SU-DHL-6 (cell line): ENCODE measurements at regions not wholly inside any gene's neighbourhood (a gene's known extent, or its start where the extent isn't known, plus 50 kb on each side); places are given as distances from the start of the nearest gene placed in this dataset.
"Not testable (repeated sequence)": the region's sequence is repeated elsewhere in the genome, so short reads cannot be mapped to it uniquely, and the experiment has no call there.

ENCODE experiments used
- H2AFZ ChIP-seq: fragments of 200-600 bp; sonication (generic); 2 replicates; pipeline ENCODE4 v1.6.1; 2014; ENCODE audit warnings: low read depth, mild to moderate bottlenecking, moderate library complexity, mixed read lengths, antibody characterized with exemption, low read length; ENCODE audit not compliant: severe bottlenecking
- H3F3A ChIP-seq: fragments of 200-600 bp; shearing (Covaris generic); 2 replicates; pipeline ENCODE4 v1.6.0; 2016; ENCODE audit warnings: antibody characterized with exemption, mild to moderate bottlenecking; ENCODE audit not compliant: insufficient read depth
- H3K27ac ChIP-seq: fragments of 200-600 bp; sonication (generic); 2 replicates; pipeline ENCODE4 v1.5.1; 2016; ENCODE audit warnings: low read depth, mild to moderate bottlenecking, low read length, moderate library complexity, mixed read lengths
- H3K27me3 ChIP-seq: fragments of 200-600 bp; sonication (generic), shearing (Covaris generic); 2 replicates; pipeline ENCODE4 v1.6.0; 2014; ENCODE audit warnings: mild to moderate bottlenecking, low read length
- H3K36me3 ChIP-seq: fragments of 200-600 bp; sonication (generic); 2 replicates; pipeline ENCODE4 v1.6.1; 2014; ENCODE audit warnings: mild to moderate bottlenecking, low read length, mixed read lengths
- H3K4me2 ChIP-seq: fragments of 300-600, 200-600 bp; shearing (Covaris generic), sonication (generic); 2 replicates; pipeline ENCODE4 v1.6.0; 2014; ENCODE audit warnings: low read length, low read depth, mild to moderate bottlenecking; ENCODE audit not compliant: poor library complexity, severe bottlenecking
- H3K4me3 ChIP-seq: fragments of 200-600 bp; sonication (generic); 2 replicates; pipeline ENCODE4 v1.5.1; 2014; ENCODE audit warnings: antibody characterized with exemption, low read length, mild to moderate bottlenecking, mixed read lengths; ENCODE audit not compliant: insufficient read depth, poor library complexity, severe bottlenecking
- H3K79me2 ChIP-seq: fragments of 200-600 bp; sonication (generic); 2 replicates; pipeline ENCODE4 v1.6.1; 2014; ENCODE audit warnings: mild to moderate bottlenecking, low read length, moderate library complexity; ENCODE audit not compliant: insufficient read depth
- H3K9ac ChIP-seq: fragments of 200-600 bp; sonication (generic); 2 replicates; pipeline ENCODE4 v1.7.0; 2014; ENCODE audit warnings: mild to moderate bottlenecking, low read length
- H3K9me2 ChIP-seq: fragments of 200-600 bp; sonication (generic); replicated peaks from 2 replicates; pipeline ENCODE4 v1.6.1; 2014; ENCODE audit warnings: low read length; ENCODE audit not compliant: insufficient read depth
- H3K9me3 ChIP-seq: fragments of 200-600 bp; sonication (generic); 2 replicates; pipeline ENCODE4 v1.6.1; 2014; ENCODE audit warnings: low read length, mixed read lengths; ENCODE audit not compliant: insufficient read depth
- H4K20me1 ChIP-seq: fragments of 200-600 bp; sonication (generic); 2 replicates; pipeline ENCODE4 v1.6.1; 2014; ENCODE audit warnings: low read depth, mild to moderate bottlenecking, antibody characterized with exemption, low read length, moderate library complexity, mixed read lengths
- EZH2phosphoT487 ChIP-seq: fragments of 200-600 bp; sonication (generic), shearing (Covaris generic); conservative IDR thresholded peaks from 2 replicates; pipeline ENCODE4 v1.6.1; 2018; ENCODE audit warnings: mild to moderate bottlenecking, antibody characterized with exemption, low read length, moderate library complexity, mixed read lengths
- TF ChIP-seq, protein P1 (sequence below): fragments of 200-600 bp; sonication (generic); IDR thresholded peaks from one replicate; pipeline ENCODE4 v1.5.1; 2017; ENCODE audit warnings: antibody characterized with exemption, mild to moderate bottlenecking, low read length, moderate library complexity; ENCODE audit not compliant: insufficient read depth, poor library complexity, severe bottlenecking

DNA sequence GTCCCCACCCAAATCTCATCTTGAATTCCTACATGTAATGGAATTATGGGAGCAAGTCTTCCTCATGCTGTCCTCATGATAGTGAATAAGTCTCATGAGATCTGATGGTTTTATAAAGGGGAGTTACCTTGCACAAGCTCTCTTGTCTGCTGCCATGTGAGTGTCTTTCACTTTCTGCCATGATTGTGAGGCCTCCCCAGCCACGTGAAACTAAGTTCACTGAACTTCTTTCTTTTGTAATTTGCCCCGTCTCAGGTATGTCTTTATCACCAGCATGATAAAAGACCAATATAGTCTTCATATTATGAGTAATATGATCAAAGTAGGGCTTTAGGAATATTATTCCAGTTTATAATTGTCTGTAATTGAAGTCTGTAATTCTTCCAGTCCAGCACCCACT is 86.3 kb upstream of the ANO5 start:
- H3K27ac ChIP-seq, result no peak overlapping the region
- no peak overlapping the region for H3K4me3 ChIP-seq
- H3K79me2 ChIP-seq, result no peaks in the 10 kb centered on the region
- H3K36me3 ChIP-seq, result no peaks in the 10 kb centered on the region
- no peak overlapping the region for H3K4me2 ChIP-seq
- H3K9me2 ChIP-seq, result no peaks in the 10 kb centered on the region
- no peak for TF ChIP-seq EZH2phosphoT487
- TF ChIP-seq, protein P1, sequence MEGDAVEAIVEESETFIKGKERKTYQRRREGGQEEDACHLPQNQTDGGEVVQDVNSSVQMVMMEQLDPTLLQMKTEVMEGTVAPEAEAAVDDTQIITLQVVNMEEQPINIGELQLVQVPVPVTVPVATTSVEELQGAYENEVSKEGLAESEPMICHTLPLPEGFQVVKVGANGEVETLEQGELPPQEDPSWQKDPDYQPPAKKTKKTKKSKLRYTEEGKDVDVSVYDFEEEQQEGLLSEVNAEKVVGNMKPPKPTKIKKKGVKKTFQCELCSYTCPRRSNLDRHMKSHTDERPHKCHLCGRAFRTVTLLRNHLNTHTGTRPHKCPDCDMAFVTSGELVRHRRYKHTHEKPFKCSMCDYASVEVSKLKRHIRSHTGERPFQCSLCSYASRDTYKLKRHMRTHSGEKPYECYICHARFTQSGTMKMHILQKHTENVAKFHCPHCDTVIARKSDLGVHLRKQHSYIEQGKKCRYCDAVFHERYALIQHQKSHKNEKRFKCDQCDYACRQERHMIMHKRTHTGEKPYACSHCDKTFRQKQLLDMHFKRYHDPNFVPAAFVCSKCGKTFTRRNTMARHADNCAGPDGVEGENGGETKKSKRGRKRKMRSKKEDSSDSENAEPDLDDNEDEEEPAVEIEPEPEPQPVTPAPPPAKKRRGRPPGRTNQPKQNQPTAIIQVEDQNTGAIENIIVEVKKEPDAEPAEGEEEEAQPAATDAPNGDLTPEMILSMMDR, result no peak
- no peaks in the 10 kb centered on the region for H4K20me1 ChIP-seq
- H3K27me3 ChIP-seq, result peaks cover under 1% of the 10 kb centered on the region; the same call in 1 of the 2 replicates
- H3K9ac ChIP-seq, result no peak overlapping the region
- no peak overlapping the region for H2AFZ ChIP-seq
- H3K9me3 ChIP-seq, result no peaks in the 10 kb centered on the region
- no peaks in the 10 kb centered on the region for H3F3A ChIP-seq

- H3K79me2 ChIP-seq, result no peaks in the 10 kb centered on the region
- no peaks in the 10 kb centered on the region for H3K36me3 ChIP-seq
Measured at GRCh38 chr11:22115470-22116029, 77.3 kb upstream of the ANO5 start.

DNA sequence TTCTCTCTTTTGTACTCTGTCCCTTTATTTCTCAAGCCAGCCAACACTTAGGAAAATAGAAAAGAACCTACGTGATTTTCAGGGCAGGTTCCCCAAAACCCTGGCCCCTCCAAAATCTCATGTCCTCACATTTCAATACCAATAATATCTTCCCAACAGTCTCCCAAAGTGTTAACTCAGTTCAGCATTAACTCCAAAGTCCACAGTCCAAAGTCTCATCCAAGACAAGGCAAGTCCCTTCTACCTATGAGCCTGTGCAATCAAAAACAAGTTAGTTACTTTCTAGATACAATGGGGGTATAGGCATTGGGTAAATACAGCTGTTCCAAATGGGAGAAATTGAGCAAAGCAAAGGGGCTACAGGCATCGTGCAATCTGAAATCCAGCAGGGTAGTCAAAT is 64.9 kb upstream of the ANO5 start:
- not testable (repeated sequence) for H3K27ac ChIP-seq, H3K79me2 ChIP-seq, H3K9me2 ChIP-seq, H3K4me3 ChIP-seq, H3F3A ChIP-seq, H4K20me1 ChIP-seq, H3K9me3 ChIP-seq, H3K36me3 ChIP-seq, H2AFZ ChIP-seq, H3K9ac ChIP-seq, H3K27me3 ChIP-seq, H3K4me2 ChIP-seq

More at GRCh38 chr11:22115470-22116029, 77.3 kb upstream of the ANO5 start:
- no peak overlapping the region for H3K27ac ChIP-seq
- no peaks in the 10 kb centered on the region for H4K20me1 ChIP-seq
- H2AFZ ChIP-seq, result no peak overlapping the region
- TF ChIP-seq, protein P1, result no peak
- TF ChIP-seq EZH2phosphoT487, result no peak
- no peak overlapping the region for H3K4me3 ChIP-seq
- no peak overlapping the region for H3K4me2 ChIP-seq
- peaks cover 3% of the 10 kb centered on the region; the same call in 1 of the 2 replicates for H3K27me3 ChIP-seq
- H3F3A ChIP-seq, result no peaks in the 10 kb centered on the region
- H3K9ac ChIP-seq, result no peak overlapping the region
- no peaks in the 10 kb centered on the region for H3K9me2 ChIP-seq
- H3K9me3 ChIP-seq, result no peaks in the 10 kb centered on the region; the same call in 1 of the 2 replicates

DNA sequence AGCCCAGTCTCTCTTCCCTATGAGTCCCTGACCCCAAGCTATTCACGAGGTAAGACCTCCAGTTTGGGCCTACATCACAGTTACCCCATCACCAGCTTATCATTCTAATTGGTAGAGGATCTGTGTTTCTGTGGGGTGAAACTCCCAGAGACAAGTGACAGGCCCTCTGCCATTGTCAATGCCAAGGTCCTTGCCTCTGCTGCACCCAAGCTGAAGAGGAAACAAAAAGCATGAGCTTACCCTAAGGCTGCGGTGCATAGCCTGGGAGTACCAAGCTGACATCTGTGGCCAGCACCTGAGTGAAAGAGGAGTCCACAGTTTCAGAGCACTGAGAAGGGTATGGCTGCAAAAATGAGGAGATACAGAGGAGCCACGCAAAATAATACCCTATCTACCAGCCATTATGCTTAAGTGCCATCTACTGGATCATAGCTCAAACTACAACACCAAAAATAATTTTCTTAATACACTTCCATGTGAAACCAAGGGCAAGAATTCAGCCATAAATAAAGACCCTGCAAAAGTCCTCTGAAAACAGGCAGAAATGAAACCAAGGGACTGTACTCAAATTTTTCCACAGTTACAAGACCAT is 62.3 kb upstream of the ANO5 start:
- H3K4me3 ChIP-seq, result no peak overlapping the region
- H4K20me1 ChIP-seq, result no peaks in the 10 kb centered on the region
- no peak overlapping the region for H3K27ac ChIP-seq
- no peaks in the 10 kb centered on the region for H3K27me3 ChIP-seq
- H3K9ac ChIP-seq, result no peak overlapping the region
- no peak overlapping the region for H3K4me2 ChIP-seq
- no peaks in the 10 kb centered on the region for H3K9me2 ChIP-seq
- no peak overlapping the region for H2AFZ ChIP-seq
- no peaks in the 10 kb centered on the region for H3F3A ChIP-seq
- TF ChIP-seq EZH2phosphoT487, result no peak
- TF ChIP-seq, protein P1, result peak; percentile 44
- no peaks in the 10 kb centered on the region for H3K36me3 ChIP-seq
- H3K79me2 ChIP-seq, result no peaks in the 10 kb centered on the region
- no peaks in the 10 kb centered on the region for H3K9me3 ChIP-seq
